HEK293 (cell line): ENCODE measurements at regions not wholly inside any gene's neighbourhood (a gene's known extent, or its start where the extent isn't known, plus 50 kb on each side); places are given as distances from the start of the nearest gene placed in this dataset.

Source experiments
- BCL11B ChIP-seq: fragments of 450-650 bp; formaldehyde crosslinking; IDR thresholded peaks from 2 replicates; pipeline ENCODE4 v1.5.1; 2016; ENCODE audit warnings: low read depth, missing biosample characterization, missing genetic modification characterization
- GLI4 ChIP-seq: fragments of 450-650 bp; formaldehyde crosslinking; IDR thresholded peaks from 2 replicates; pipeline ENCODE4 v1.5.1; 2016; ENCODE audit warnings: missing biosample characterization, missing genetic modification characterization
- HOXC10 ChIP-seq: sonication (generic); formaldehyde crosslinking; IDR thresholded peaks from 2 replicates; pipeline ENCODE4 v1.8.1; 2023; ENCODE audit warnings: mild to moderate bottlenecking, missing genetic modification reagents
- PRDM1 ChIP-seq: fragments of 450-650 bp; formaldehyde crosslinking; IDR thresholded peaks from 2 replicates; pipeline ENCODE4; 2016; ENCODE audit warnings: missing biosample characterization, missing genetic modification characterization
- ZNF2 ChIP-seq: fragments of 450-650 bp; formaldehyde crosslinking; IDR thresholded peaks from 2 replicates; pipeline ENCODE4 v1.5.1; 2016; ENCODE audit warnings: missing biosample characterization, missing genetic modification characterization
- ZNF302 ChIP-seq: fragments of 450-650 bp; formaldehyde crosslinking; IDR thresholded peaks from 2 replicates; pipeline ENCODE4 v1.5.1; 2016; ENCODE audit warnings: missing biosample characterization, missing genetic modification characterization, low read depth
- ZNF623 ChIP-seq: fragments of 450-650 bp; formaldehyde crosslinking; IDR thresholded peaks from 2 replicates; pipeline ENCODE4 v1.5.1; 2016; ENCODE audit warnings: missing biosample characterization, missing genetic modification characterization
- ZNF776 ChIP-seq: fragments of 450-650 bp; formaldehyde crosslinking; IDR thresholded peaks from 2 replicates; pipeline ENCODE4 v1.5.0; 2017; ENCODE audit warnings: missing biosample characterization, missing genetic modification characterization, borderline replicate concordance
- TF ChIP-seq, protein P1 (sequence below): fragments of 450-650 bp; formaldehyde crosslinking; IDR thresholded peaks from 2 replicates; pipeline ENCODE4 v1.5.1; 2017; ENCODE audit warnings: missing biosample characterization, missing genetic modification characterization
- TF ChIP-seq, protein P2 (sequence below): fragments of 450-650 bp; formaldehyde crosslinking; IDR thresholded peaks from 2 replicates; pipeline ENCODE4 v1.5.1; 2016; ENCODE audit warnings: missing biosample characterization, missing genetic modification characterization
- TF ChIP-seq, protein P3 (sequence below): fragments of 450-650 bp; formaldehyde crosslinking; IDR thresholded peaks from 2 replicates; pipeline ENCODE4 v1.5.1; 2016; ENCODE audit warnings: missing biosample characterization, missing genetic modification characterization

DNA sequence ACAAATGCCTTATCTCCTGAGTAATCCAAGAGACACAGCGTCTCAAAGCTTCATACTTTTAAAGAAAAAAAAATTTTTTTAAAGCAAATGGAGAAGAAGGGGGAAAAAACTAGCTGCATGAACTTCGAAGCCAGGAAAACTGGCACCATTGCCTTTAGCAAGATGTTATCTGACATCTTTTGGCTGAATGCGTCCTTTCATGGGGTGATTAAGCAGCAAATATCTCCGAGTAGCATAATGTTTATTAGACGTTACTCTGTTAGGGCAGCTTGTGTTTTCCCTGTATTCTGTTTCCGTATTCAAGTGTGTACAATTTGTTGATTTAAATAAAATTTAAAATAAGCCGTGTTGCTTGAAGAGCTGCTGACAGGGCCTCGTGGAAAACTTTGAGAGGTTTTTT lies 76.5 kb upstream of the TSHZ2 start:
- TF ChIP-seq, protein P1, sequence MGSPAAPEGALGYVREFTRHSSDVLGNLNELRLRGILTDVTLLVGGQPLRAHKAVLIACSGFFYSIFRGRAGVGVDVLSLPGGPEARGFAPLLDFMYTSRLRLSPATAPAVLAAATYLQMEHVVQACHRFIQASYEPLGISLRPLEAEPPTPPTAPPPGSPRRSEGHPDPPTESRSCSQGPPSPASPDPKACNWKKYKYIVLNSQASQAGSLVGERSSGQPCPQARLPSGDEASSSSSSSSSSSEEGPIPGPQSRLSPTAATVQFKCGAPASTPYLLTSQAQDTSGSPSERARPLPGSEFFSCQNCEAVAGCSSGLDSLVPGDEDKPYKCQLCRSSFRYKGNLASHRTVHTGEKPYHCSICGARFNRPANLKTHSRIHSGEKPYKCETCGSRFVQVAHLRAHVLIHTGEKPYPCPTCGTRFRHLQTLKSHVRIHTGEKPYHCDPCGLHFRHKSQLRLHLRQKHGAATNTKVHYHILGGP (tag by site-specific recombination), result no peak
- TF ChIP-seq, protein P2, sequence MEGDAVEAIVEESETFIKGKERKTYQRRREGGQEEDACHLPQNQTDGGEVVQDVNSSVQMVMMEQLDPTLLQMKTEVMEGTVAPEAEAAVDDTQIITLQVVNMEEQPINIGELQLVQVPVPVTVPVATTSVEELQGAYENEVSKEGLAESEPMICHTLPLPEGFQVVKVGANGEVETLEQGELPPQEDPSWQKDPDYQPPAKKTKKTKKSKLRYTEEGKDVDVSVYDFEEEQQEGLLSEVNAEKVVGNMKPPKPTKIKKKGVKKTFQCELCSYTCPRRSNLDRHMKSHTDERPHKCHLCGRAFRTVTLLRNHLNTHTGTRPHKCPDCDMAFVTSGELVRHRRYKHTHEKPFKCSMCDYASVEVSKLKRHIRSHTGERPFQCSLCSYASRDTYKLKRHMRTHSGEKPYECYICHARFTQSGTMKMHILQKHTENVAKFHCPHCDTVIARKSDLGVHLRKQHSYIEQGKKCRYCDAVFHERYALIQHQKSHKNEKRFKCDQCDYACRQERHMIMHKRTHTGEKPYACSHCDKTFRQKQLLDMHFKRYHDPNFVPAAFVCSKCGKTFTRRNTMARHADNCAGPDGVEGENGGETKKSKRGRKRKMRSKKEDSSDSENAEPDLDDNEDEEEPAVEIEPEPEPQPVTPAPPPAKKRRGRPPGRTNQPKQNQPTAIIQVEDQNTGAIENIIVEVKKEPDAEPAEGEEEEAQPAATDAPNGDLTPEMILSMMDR, result no peak
- TF ChIP-seq HOXC10 (CRISPR knock-in tag) (no peak), BCL11B (tag by site-specific recombination) (no peak), ZNF776 (tag by site-specific recombination) (no peak), ZNF2 (tag by site-specific recombination) (no peak), GLI4 (tag by site-specific recombination) (no peak), ZNF302 (tag by site-specific recombination) (no peak), ZNF623 (no peak), PRDM1 (tag by site-specific recombination) (no peak)
- TF ChIP-seq, protein P3, sequence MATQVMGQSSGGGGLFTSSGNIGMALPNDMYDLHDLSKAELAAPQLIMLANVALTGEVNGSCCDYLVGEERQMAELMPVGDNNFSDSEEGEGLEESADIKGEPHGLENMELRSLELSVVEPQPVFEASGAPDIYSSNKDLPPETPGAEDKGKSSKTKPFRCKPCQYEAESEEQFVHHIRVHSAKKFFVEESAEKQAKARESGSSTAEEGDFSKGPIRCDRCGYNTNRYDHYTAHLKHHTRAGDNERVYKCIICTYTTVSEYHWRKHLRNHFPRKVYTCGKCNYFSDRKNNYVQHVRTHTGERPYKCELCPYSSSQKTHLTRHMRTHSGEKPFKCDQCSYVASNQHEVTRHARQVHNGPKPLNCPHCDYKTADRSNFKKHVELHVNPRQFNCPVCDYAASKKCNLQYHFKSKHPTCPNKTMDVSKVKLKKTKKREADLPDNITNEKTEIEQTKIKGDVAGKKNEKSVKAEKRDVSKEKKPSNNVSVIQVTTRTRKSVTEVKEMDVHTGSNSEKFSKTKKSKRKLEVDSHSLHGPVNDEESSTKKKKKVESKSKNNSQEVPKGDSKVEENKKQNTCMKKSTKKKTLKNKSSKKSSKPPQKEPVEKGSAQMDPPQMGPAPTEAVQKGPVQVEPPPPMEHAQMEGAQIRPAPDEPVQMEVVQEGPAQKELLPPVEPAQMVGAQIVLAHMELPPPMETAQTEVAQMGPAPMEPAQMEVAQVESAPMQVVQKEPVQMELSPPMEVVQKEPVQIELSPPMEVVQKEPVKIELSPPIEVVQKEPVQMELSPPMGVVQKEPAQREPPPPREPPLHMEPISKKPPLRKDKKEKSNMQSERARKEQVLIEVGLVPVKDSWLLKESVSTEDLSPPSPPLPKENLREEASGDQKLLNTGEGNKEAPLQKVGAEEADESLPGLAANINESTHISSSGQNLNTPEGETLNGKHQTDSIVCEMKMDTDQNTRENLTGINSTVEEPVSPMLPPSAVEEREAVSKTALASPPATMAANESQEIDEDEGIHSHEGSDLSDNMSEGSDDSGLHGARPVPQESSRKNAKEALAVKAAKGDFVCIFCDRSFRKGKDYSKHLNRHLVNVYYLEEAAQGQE (tag by site-specific recombination), result no peak
